ENCODE measurements at regions not wholly inside any gene's neighbourhood (a gene's known extent, or its start where the extent isn't known, plus 50 kb on each side); places are given as distances from the start of the nearest gene placed in this dataset.

DNA sequence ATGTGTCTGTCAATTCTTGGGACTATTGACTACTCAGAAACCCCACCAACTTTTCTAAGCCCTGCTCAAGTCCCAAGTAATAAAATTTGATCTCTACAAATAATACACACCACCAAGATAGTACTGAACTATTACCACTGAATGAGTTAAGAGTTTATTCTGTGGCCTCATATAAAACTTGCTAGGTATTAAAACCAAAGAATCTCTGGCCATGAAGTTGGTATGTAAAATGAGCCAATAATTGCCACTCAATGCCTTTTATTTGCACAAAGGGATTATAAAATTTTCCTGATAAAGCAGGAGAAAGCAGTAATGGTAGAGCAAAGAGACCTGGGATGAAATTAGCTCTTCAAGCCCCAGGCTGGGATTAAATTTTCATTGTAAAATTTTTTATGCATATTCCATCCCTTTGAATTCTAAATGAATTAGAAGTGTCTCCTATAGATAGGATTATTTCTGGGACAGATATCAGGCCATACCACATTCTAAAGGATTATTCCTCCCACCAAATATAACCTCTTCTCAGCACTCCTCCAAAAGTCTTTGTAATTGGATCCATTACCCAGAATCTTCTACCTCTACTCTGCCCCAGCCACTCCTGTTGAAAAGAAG is 450.5 kb upstream of the ACVR2A start:
- no peak for DNase-seq

DNA sequence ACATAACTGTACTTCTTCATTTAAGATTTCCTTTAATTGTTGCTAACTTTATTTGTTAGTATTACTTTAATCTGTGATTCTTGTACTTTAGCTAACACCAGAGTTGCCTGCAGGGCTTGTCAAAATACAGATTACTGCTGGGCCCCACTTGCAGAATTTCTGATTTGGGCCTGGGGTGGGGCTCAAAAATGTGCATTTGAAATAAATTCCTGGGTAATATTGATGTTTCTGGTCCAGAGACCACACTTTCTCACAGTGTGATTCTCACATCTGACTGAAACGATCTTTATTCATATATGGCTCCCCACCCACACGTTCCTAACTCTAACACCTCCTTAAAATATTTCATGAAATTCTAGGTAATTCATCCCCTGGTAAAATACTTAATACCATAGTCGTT is 452.6 kb upstream of the ACVR2A start:
- no peak for DNase-seq

DNA sequence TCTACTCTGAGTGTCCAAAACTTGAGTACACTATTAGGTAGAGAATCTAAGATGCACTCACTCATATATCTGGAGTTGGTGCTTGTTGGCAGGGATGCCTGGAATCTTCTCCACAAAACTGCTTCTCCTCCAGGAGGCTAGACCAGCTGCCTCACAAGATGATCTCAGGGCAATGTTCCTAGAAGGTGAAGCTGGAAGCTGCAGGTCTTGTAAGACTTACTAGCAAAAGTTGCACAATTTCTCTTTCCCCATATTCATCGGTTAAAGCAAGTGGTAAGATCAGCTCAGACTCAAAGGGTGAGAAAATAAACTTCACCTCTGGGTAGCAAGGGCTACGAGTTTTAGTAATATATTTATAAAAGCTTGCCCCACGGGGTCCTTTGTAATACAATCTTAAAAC is 454.4 kb upstream of the ACVR2A start:
- DNase-seq, result no peak

DNA sequence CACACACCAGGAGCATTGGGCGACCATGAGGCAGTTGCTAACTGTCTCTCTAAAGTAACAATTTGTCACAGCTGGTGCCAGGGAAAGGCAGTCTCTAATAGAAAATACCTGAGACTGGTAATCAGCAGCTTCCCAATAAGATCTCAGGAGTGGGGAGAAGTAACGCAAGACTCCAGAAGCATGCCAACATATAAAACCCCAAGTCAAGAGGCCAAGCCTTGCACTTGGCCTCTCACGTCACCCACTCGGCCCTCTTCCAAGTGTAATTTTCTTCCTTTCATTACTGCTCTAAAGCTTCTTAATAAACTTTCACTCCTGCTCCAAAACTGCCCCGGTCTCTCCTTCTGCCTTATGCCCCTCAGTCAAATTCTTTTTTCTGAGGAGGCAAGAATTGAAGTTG is 455.6 kb upstream of the ACVR2A start:
- no peak for DNase-seq

DNA sequence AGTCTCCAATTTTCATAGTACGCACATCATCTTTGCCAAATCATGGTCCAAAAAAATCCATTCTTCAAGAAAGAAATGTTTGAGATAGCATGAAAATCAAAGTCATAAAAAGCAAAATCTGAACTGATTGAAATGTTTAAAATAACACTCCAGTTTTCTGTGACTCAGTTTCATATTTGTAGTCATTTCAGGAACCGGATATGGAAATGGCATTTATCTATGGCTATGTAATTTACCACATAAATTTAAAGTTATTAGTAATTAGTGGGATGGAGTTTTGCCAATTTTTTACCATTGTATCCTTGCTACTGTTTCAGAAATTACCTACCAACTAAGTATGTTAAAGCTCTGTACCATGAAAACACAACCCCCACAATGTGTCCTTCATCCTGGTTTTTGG is 456.6 kb upstream of the ACVR2A start:
- DNase-seq, result no peak

DNA sequence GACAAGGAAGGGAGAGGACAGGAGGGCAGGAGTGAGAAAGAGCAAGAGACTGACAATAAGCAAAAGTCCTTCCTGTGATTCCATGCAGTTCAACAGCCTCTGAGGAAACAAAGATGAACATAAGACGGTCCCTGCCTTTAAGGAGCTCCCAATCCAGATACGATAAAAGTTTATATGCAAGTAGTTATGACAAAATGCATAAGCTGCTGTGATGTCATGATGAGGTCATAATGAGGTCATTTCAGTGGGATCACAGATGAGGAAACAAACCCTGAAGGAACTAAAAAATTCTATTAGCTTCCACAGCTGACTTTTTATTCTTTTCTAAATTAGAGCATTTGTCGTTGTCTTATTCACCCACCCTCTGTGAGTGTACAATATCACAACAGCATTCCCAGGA is 458.5 kb upstream of the ACVR2A start:
- DNase-seq, result no peak

DNA sequence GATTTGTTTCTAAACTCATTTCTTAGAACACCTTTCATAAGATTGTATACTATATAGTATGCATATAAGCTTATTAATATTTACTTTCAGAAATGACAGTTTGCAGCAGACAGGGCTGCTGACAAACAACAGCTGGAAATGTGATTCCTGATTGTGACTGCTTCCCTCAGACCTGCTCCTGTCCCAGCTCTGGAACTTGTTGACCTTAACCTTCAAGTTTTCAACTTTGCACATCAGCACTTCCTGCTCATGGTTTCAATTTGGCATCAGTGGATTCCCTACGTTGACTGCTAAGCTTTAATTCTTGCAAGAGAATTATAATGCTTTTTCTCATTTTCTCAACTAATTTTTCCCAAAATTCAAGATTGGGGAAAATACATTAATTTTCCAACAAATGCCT is 459.2 kb upstream of the ACVR2A start:
- DNase-seq, result no peak

DNA sequence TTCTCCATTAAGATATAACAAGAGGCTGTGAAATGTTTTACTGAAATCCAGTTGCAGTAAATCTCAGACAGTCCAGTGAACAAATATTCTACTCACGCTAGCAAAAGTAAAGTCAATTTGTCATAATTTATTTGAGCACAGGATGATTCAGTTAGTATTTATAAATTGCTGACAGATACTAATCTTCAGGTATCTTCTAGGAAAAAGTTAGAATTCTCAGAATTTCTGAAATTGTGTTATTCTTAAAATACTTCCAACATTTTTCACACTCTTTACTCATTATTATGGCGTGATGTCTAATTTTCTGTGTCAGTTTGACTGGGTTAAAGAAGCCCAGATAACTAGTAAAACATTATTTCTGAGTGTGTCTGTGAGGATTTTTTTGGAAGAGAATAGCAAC is 460.2 kb upstream of the ACVR2A start:
- DNase-seq, result no peak

DNA sequence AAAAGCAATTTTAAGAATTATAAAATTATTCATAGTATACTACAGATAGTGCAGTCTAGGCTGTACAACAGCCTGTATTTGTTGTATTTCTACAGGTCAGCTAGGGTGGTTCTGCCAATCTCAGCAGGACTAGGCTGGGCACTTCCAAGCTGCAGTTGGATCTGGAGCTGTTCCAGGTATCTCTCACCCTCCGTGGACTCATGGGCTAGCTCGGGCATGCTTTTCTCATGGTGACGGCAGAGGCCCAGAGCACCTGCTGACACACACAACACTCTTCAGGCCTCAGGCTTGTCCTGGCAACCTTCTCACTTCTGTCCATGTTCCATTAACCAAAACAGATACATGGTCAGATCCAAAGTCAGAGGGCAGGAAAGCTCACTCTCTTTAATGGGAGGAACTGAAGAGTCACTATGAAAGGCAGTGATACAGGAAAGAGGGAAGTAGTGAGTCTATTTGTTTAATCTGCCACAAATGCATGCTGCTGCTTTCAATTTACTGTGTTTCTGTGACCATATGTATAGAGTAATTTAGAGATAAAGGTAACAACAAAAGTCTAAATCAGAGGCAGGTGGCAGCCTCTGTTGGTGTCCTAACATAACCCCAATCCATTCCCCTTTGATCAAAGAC is 462.4 kb upstream of the ACVR2A start:
- DNase-seq, result no peak

DNA sequence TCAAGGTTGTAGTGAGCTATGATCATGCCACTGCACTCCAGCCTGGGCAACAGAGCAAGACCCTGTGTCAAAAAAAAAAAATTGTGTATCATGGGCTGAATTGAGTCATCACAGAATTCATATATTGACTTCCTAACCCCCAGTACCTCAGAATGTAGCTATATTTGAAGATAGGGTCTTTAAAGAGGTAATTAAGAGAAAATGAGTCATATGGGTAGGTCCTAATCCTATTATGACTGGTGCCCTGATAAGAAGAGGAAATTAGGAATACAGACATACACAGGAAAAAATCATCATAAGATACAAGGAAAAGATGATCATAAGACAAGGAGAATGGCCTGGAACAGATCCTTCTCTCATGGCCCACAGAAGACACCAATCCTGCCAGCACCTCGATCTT is 466.4 kb upstream of the ACVR2A start:
- no peak for DNase-seq

DNA sequence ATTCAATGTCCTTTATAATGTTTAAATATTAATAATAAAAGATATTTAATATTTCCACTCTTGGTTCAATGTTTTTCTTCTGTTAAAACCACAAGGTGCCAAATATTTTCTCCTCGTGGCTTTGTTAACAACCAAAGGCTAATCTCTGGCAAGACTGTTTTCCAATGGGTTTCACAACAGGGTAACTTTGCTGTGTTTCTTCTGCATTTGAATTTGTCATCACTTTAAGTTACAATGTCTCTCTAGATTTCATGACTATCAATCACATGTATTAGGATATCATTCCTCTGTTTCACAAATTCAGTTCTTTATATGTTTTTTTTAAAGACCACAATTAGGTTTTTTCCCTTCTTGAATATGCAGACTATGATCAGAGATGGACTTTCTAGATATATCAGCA is 469.8 kb upstream of the ACVR2A start:
- no peak for DNase-seq

DNA sequence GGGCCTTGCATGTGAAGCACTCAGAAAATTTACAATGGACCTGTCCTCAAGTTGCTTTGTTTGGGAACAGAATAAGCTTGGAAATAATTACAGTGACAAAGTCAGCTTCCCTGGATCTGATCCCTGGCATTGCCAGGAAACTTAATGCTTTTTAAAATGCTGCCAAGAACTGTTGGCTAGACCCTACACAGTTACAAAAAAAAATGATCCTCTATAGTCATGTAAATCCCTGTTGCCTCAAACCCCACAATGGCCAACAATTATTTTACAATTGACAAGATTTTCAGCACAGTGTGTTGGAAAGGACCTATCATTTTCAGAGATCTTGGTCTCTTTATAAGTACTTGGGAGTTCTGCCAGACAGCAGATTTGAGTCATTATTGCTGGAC is 470.4 kb upstream of the ACVR2A start:
- no peak for DNase-seq

DNA sequence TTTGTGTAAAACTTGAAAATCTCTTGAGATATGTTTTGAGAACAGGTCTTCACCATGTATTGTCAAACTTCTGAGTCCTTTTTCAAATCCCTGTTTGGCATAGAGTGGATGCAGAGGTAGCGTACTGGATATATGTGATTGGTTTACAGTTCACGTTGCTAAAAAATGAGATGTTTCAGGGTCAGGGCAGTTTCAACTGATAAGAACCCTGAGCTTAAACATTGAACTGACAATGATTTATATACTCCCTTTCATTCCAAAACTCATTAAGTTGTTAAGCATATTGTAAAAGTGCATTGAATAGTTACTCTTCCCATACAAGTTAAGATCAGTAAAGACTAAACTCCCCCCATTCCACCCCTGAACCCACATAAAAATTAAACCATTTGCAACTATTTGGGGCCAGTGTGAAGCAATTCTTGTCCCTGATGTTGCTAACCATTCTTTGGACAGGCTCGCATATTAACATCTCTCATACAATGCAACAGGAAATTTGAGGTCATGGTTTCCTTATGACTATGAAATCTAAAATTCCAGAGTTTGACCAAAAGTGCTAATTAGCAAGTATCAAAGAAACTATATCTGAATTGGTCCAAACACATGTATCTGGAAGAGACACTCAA is 470.9 kb upstream of the ACVR2A start:
- no peak for DNase-seq

DNA sequence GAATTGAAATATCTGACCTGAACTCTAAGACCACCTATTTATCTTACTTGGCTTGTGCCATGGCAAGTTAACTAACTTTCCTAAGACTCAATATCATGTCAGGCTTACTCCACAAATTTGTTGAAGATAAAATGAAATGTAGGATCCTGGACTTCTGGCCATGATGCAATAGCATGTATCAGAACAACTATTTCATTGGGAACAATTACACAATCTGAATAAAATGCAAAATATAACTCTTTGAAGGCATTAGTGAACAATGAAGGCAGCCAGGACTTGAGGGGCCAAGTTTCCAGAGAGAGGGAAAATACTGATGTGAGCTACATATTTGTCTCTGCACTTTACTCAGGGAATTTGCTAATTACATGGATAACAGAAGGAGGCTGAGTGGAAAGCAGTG is 476.5 kb upstream of the ACVR2A start:
- no peak for DNase-seq

DNA sequence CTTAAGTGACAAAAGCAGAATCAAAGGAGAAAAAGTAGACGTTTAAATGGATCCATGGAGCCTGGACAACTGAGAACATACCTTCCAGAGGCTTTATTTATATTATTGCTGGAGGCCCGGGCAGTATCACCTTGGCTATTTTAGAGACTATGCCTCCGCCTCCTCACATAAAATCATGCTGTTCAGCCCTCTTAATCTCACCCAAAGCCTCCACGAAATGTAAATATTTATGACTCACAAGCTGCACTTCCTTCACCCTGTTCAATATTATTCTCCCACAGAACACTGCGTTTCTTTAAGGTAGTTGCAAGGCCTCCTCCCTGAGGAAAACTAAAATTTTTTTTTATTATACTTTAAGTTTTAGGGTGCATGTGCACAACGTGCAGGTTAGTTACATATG is 478.6 kb upstream of the ACVR2A start:
- no peak for DNase-seq

DNA sequence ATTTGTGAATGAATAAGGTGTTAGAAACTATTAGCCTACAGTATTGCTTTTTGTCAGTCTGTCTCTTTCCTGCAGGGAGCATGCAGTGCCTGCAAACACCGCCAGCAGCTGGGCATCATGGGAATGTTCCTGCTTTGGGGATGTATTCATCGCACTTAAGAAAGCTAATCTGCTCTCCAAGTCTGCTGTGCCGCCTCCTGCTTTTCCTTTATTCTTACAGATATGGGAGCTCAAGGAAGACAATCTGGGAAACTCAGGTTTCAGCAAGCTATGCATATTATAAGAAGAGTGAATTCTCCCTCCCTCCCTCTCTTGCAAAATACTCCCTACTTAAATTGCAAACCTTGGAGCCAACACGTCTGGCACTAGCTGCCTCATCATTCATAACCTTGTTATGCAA is 479.2 kb upstream of the ACVR2A start:
- no peak for DNase-seq

DNA sequence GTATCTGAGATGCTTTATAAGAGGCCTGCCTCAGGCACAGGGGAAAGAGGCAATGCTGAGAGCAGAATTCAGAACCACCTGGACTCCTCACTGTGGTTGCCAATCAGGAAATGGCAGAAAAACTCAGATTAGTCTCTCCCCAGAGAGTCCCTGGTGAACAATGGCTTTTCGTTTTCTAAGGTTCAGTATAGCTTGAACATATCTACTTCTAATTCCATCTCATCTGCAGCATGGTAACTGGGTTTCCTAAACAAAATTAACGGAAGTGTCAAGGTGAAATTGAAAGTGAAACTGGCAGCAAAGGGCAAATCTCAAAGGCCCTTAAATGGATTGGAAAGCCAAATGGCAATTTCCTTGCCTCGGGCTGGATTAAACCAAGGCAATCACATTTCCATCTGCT is 480.2 kb upstream of the ACVR2A start:
- no peak for DNase-seq

DNA sequence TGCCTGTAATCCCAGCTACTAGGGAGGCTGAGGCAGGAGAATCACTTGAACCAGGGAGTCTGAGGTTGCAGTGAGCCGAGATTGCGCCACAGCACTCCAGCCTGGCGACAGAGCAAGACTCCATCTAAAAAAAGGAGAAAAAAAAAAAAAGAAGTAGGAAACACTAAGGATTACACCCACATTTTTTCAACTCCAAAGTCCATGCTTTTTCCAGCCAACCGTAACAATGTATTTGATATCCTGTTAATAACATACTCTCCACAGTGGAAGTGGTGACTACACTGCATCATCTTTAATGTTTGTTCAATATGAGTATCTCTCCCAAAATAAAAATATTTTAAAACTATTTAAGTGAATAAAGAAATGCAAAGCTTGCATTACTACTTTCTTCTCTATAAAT is 481.6 kb upstream of the ACVR2A start:
- DNase-seq, result no peak

DNA sequence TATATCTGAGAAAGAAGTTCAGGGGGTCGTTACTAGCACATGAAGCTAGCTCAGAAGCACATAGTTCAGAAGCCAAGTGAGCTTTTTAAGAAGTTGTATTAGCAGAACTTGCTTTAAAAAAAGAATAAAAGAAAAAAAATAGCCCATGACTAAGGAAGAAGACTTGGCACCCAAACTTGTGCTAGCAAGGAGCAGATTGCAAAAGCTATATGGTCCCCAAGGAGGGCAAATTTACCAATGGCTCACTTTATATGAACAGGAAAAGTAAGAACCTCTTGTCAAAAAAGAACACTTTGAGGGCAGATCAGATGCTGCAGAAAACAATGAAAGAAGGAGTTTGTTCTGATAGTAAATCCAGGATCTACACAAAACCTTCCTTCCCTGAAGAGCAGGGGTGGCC is 486.5 kb upstream of the ACVR2A start:
- DNase-seq, result no peak

DNA sequence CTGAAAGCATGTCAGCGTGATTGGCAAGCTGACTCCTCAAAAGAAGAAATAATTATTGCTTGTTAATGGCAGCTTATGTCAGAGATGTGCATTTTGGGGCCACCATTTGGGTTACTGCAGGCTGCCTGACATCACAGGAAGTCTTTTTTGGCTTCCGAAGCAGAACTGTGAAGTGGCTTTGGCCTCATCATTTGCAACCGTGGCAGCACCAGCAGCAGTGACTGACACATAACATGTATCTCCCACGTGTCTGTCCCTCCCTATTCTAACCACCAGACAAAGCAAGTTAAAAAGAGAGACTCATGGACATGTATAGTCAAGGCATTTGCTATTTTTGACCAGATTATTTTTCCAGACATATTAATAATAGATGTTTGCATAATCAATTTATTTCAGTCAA is 488.7 kb upstream of the ACVR2A start:
- no peak for DNase-seq

DNA sequence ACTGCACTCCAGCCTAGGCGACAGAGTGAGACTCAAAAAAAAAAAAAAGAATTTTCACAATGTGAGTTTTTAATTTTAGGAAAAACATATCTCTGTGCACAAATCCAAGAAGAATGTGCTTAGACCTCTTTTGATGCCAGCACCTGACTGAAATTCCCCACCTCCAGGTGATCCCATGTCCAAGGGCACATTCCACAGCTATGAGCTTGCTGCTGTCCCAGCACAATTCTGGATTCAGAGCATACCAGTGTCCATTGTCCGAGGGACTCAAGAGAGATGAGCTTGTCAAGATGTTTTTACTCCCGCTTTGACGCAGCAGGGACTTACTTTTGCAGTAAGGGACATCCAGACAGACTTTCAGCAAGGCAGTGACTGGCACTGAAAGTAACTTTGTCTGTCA is 489.1 kb upstream of the ACVR2A start:
- DNase-seq, result no peak

DNA sequence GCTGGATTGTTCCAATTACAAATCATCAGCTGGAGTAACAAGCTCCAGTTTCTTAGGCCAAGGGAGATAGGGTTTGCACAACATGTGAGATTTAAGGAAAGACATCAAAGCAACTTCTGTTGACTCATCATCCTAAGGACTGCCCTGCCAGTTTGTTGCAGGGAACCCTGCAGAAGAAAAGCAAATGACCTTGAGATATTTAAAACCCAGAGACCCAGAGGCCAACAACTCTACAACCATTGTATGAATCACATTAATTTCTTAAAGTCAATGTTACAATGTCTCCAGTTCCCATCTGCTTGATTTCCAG is 491.8 kb upstream of the ACVR2A start:
- DNase-seq, result no peak

DNA sequence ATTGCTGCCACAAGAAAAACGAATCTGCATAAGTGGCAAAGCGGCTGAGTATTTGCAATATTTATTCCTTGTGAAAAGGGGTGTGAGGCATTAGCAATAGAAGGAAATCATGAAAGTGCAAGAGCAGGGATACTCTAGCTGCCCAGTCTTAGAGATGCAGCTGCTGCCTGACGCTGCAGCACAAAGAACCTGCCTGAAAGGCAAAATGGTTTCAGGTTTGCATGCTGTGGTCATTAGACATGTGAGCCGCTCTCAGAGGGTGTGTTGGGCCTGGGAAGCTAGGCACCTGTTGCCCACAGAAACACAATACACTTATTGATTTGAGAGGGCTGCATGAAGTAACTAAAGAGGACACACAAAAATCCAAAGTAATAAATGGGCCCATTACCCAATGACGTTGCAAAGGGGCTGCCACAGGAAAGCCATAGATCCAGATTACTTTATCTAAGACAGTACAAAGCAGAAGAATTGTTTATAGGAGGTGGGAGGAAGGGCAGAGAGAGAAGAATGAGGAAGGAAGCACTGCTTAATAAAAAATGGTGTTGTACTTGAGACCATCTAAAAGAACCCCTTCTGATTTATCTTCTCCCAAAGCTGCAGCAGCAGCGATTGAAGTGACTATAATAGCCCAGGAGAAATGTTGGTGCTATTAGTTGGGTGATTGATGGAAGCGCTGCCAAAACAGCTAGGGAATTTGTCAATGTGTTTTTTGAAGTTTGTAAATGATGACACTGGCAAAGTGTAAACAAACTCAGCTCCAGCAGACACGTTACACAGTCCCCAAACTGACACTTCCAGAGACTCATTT is 492.4 kb upstream of the ACVR2A start:
- no peak for DNase-seq

DNA sequence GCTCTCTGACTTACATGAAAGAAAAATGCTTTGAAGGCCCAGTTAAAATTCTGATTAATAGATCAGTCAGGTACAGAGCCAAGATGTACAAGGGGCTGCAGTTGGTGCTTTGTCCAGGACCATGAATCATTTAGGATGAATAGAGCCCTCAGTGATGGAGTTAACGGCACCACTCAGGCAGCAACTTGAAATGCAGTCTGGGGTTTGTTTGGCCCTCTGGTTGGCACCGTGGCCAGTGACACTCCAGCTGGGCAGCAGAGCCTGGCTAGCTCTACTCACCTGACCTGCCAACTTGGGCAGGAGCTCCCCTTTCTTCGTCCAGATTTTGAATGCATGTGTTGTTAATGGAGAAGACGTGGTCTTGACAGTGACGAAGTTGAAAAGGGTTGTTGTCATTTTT is 493.0 kb upstream of the ACVR2A start:
- DNase-seq, result no peak

Data from GF-D8 (cell line).